ENCODE measurements at regions not wholly inside any gene's neighbourhood (a gene's known extent, or its start where the extent isn't known, plus 50 kb on each side); places are given as distances from the start of the nearest gene placed in this dataset.

- no peak overlapping the region for H3K4me3 ChIP-seq (ENCODE audit: insufficient read depth, low read depth, low read length)
- H3K9me3 ChIP-seq (ENCODE audit: control insufficient read depth, low read length) = no peaks in the 10 kb centered on the region
- H3K4me1 ChIP-seq (ENCODE audit: control insufficient read depth, insufficient read depth, low read length) = no peaks in the 10 kb centered on the region
- WGBS, 2 experiments = 100% methylated on average over 1 to 2 of the region's 2 CpGs
- H3K27me3 ChIP-seq (ENCODE audit: control insufficient read depth, insufficient read depth, low read length, poor library complexity, severe bottlenecking) = no peaks in the 10 kb centered on the region
- no peak overlapping the region for H3K27ac ChIP-seq (ENCODE audit: insufficient read depth, low read depth, low read length, poor library complexity, severe bottlenecking)
- H3K36me3 ChIP-seq (ENCODE audit: control insufficient read depth, insufficient read depth, low read length) = no peaks in the 10 kb centered on the region
Observed at GRCh38 chr6:79330704-79331103, 96.2 kb upstream of the HMGN3 start.

GRCh38 chr6:79313254-79313653 lies 78.8 kb upstream of the HMGN3 start:
- H3K27ac ChIP-seq (ENCODE audit: insufficient read depth, low read depth, low read length, poor library complexity, severe bottlenecking) = no peak overlapping the region
- WGBS, 2 experiments = 95 to 98% methylated on average over 4 to 5 of the region's 5 CpGs
- no peaks in the 10 kb centered on the region for H3K36me3 ChIP-seq (ENCODE audit: control insufficient read depth, insufficient read depth, low read length)
- no peaks in the 10 kb centered on the region for H3K27me3 ChIP-seq (ENCODE audit: control insufficient read depth, insufficient read depth, low read length, poor library complexity, severe bottlenecking)
- H3K4me1 ChIP-seq (ENCODE audit: control insufficient read depth, insufficient read depth, low read length) = no peaks in the 10 kb centered on the region
- H3K4me3 ChIP-seq (ENCODE audit: insufficient read depth, low read depth, low read length) = no peak overlapping the region
- no peaks in the 10 kb centered on the region for H3K9me3 ChIP-seq (ENCODE audit: control insufficient read depth, low read length)

- Histone ChIP-seq H3K4me1 (ENCODE audit: control insufficient read depth, insufficient read depth, low read length) (no peaks in the 10 kb centered on the region), H3K36me3 (ENCODE audit: control insufficient read depth, insufficient read depth, low read length) (no peaks in the 10 kb centered on the region), H3K27ac (ENCODE audit: insufficient read depth, low read depth, low read length, poor library complexity, severe bottlenecking) (no peak overlapping the region), H3K9me3 (ENCODE audit: control insufficient read depth, low read length) (no peaks in the 10 kb centered on the region), H3K27me3 (ENCODE audit: control insufficient read depth, insufficient read depth, low read length, poor library complexity, severe bottlenecking) (no peaks in the 10 kb centered on the region), H3K4me3 (ENCODE audit: insufficient read depth, low read depth, low read length) (no peak overlapping the region)
- 94 to 96% methylated on average over 7 of the region's 7 CpGs for WGBS, 2 experiments
Observed at GRCh38 chr6:79307321-79308036, 73.0 kb upstream of the HMGN3 start.

DNA sequence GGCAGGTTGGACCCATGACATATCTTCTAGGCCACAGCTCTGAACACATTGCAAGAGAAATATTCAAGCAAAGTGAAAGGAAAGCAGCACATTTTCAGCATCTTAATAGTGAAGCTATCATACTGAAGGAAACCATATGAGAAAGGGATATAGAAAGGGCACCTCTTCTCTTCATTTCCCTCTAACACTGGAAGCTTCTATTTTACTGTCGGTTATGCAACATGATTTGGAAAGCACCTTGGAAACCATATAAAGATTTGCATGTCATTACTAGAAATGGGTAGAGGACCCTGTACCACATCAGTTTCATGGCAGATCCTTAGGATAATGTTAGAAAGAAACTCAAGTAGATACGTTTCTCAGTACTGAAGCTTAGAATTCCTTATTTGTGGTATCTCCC lies 70.5 kb upstream of the HMGN3 start:
- Histone ChIP-seq H3K27me3 (ENCODE audit: control insufficient read depth, insufficient read depth, low read length, poor library complexity, severe bottlenecking) (no peaks in the 10 kb centered on the region), H3K27ac (ENCODE audit: insufficient read depth, low read depth, low read length, poor library complexity, severe bottlenecking) (no peak overlapping the region), H3K4me3 (ENCODE audit: insufficient read depth, low read depth, low read length) (no peak overlapping the region), H3K36me3 (ENCODE audit: control insufficient read depth, insufficient read depth, low read length) (no peaks in the 10 kb centered on the region), H3K9me3 (ENCODE audit: control insufficient read depth, low read length) (no peaks in the 10 kb centered on the region), H3K4me1 (ENCODE audit: control insufficient read depth, insufficient read depth, low read length) (no peaks in the 10 kb centered on the region)
- 86 to 94% methylated on average over 2 of the region's 2 CpGs for WGBS, 2 experiments

GRCh38 chr6:79302341-79302740 lies 67.9 kb upstream of the HMGN3 start:
- no peak overlapping the region for H3K4me3 ChIP-seq (ENCODE audit: insufficient read depth, low read depth, low read length)
- 94 to 96% methylated on average over 4 of the region's 4 CpGs for WGBS, 2 experiments
- no peak overlapping the region for H3K27ac ChIP-seq (ENCODE audit: insufficient read depth, low read depth, low read length, poor library complexity, severe bottlenecking)
- H3K36me3 ChIP-seq (ENCODE audit: control insufficient read depth, insufficient read depth, low read length) = no peaks in the 10 kb centered on the region
- no peaks in the 10 kb centered on the region for H3K4me1 ChIP-seq (ENCODE audit: control insufficient read depth, insufficient read depth, low read length)
- H3K9me3 ChIP-seq (ENCODE audit: control insufficient read depth, low read length) = no peaks in the 10 kb centered on the region
- no peaks in the 10 kb centered on the region for H3K27me3 ChIP-seq (ENCODE audit: control insufficient read depth, insufficient read depth, low read length, poor library complexity, severe bottlenecking)

DNA sequence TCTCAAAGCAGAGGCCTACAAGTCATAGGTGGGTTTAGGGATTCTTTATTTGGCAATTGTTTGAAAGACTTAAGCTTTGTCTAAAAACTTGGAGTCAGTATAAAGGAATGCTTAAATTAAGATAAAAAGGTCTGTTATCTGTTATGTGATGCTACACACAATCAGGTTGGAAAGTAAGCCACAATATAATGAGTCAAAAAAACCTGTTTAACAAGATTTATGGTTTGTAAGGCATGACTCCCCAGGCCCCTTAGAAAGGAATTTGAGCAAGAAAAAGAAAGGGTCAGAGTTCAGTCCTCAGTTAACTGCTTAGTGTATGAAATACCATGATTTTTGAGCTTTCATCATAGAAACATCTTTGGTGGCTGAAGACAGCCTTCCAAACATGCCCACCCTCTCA lies 66.8 kb upstream of the HMGN3 start:
- Histone ChIP-seq H3K36me3 (ENCODE audit: control insufficient read depth, insufficient read depth, low read length) (no peaks in the 10 kb centered on the region), H3K4me1 (ENCODE audit: control insufficient read depth, insufficient read depth, low read length) (no peaks in the 10 kb centered on the region), H3K27me3 (ENCODE audit: control insufficient read depth, insufficient read depth, low read length, poor library complexity, severe bottlenecking) (no peaks in the 10 kb centered on the region), H3K9me3 (ENCODE audit: control insufficient read depth, low read length) (no peaks in the 10 kb centered on the region), H3K4me3 (ENCODE audit: insufficient read depth, low read depth, low read length) (no peak overlapping the region), H3K27ac (ENCODE audit: insufficient read depth, low read depth, low read length, poor library complexity, severe bottlenecking) (no peak overlapping the region)

DNA sequence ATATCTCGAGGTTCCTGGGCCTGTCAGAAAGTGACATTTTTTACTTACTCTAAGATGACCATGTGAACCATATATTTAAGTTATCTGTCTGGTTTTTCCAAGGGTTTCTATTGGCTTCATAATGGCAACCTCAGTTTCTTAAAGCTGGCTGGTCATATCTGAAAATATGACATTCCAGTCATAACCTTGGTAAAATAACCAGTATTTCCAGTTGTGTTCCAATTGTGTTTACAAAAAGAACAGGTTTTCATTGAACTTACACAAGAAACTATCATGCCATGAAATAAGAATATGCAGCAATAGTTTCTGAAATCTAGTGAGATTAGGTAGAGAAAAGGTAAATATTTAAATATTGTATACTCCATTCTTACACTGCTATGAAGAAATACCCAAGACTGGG lies 61.7 kb upstream of the HMGN3 start:
- Histone ChIP-seq H3K27me3 (ENCODE audit: control insufficient read depth, insufficient read depth, low read length, poor library complexity, severe bottlenecking) (no peaks in the 10 kb centered on the region), H3K27ac (ENCODE audit: insufficient read depth, low read depth, low read length, poor library complexity, severe bottlenecking) (no peak overlapping the region), H3K4me3 (ENCODE audit: insufficient read depth, low read depth, low read length) (no peak overlapping the region), H3K36me3 (ENCODE audit: control insufficient read depth, insufficient read depth, low read length) (no peaks in the 10 kb centered on the region), H3K4me1 (ENCODE audit: control insufficient read depth, insufficient read depth, low read length) (no peaks in the 10 kb centered on the region), H3K9me3 (ENCODE audit: control insufficient read depth, low read length) (no peaks in the 10 kb centered on the region)
- WGBS, 2 experiments = 100% methylated on average over 1 of the region's 1 CpG

Measured in ectodermal cell (in vitro differentiated cells).